ENCODE measurements at regions not wholly inside any gene's neighbourhood (a gene's known extent, or its start where the extent isn't known, plus 50 kb on each side); places are given as distances from the start of the nearest gene placed in this dataset.

DNA sequence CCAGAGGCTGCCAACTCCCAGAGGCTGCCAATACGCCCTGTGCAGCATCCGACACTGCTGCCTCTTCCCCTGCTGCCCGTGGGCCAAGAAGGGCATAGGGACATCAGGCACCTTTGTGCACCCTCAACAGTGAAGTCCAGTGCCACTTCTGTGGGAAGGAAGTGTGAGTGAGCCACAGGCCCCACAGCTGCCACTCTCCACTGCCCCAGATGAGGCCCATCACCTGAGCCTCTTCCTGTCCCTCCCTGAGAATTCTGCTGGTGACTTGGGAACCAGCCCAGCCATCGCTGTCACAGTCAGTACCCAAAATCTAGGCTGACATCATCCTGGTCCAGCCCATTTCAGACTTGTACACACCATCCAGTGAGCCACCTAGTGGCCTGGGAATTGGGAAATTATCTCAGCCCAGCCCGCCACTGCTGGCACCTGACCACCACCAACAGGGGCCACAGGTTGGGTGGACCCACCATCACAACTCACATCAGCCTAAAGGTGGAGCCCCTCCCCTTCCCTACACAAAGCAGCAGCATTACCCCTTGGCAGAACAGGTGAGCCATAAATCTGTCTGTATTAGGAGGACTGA, 733.9 kb upstream of the KLHL1 start:
- DNase-seq = no peak
- no peaks in the 10 kb centered on the region for H3K27me3 ChIP-seq
- 89% methylated on average over 5 of the region's 5 CpGs for WGBS, 2 donors
- no peak overlapping the region for H3K27ac ChIP-seq
- no peaks in the 10 kb centered on the region for H3K9me3 ChIP-seq
- intact Hi-C loops (cut with DNase I) = no loop called here
- no peaks in the 10 kb centered on the region for H3K4me1 ChIP-seq
- TF ChIP-seq CTCF (IDR thresholded peaks at IDR 0.05) (no peak), POLR2A (IDR thresholded peaks at IDR 0.05) (no peak), POLR2AphosphoS5 (IDR thresholded peaks at IDR 0.05) (no peak), EP300 (IDR thresholded peaks at IDR 0.05) (no peak)
- H3K4me3 ChIP-seq = no peak overlapping the region
- H3K36me3 ChIP-seq = no peaks in the 10 kb centered on the region

GRCh38 chr13:70841240-70842061, 733.2 kb upstream of the KLHL1 start:
- intact Hi-C loops (cut with DNase I) = no loop called here
- Histone ChIP-seq H3K27ac (no peak overlapping the region), H3K27me3 (no peaks in the 10 kb centered on the region), H3K4me1 (no peaks in the 10 kb centered on the region), H3K4me3 (no peak overlapping the region), H3K36me3 (no peaks in the 10 kb centered on the region), H3K9me3 (no peaks in the 10 kb centered on the region)
- whole genome bisulfite sequencing, 2 donors = 85 to 86% methylated on average over 12 of the region's 12 CpGs
- no peak for TF ChIP-seq CTCF (IDR thresholded peaks at IDR 0.05)
- no peak for TF ChIP-seq POLR2A (IDR thresholded peaks at IDR 0.05)
- no peak for DNase-seq

DNA sequence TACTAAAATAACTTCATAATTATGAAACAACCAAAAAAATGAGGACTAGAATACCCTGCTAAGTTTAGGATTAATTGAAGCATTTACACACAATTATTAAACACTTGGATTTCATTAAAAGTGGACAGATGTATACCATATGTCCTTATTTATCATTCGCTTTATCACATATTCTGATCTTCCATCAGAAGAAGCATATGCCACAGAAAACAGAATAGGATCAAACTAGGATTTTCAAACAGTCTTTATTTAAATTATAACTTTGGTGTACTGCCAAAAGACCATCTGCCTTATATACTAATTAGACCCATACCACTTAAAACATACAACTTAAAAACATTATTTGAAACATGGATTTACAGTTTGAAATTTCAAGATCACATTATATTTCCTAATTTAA, 727.1 kb upstream of the KLHL1 start:
- H3K27me3 ChIP-seq = no peaks in the 10 kb centered on the region
- 76 to 83% methylated on average over 1 of the region's 1 CpG for WGBS, 2 donors
- H3K9me3 ChIP-seq = no peaks in the 10 kb centered on the region
- DNase-seq = no peak
- TF ChIP-seq CTCF (IDR thresholded peaks at IDR 0.05) = no peak
- no peak for TF ChIP-seq EP300 (IDR thresholded peaks at IDR 0.05)
- no peak for TF ChIP-seq POLR2A (IDR thresholded peaks at IDR 0.05)
- no peak for TF ChIP-seq POLR2AphosphoS5 (IDR thresholded peaks at IDR 0.05)
- intact Hi-C loops (cut with DNase I) = no loop called here
- no peak overlapping the region for H3K4me3 ChIP-seq
- H3K4me1 ChIP-seq = no peaks in the 10 kb centered on the region
- H3K27ac ChIP-seq = no peak overlapping the region
- no peaks in the 10 kb centered on the region for H3K36me3 ChIP-seq

DNA sequence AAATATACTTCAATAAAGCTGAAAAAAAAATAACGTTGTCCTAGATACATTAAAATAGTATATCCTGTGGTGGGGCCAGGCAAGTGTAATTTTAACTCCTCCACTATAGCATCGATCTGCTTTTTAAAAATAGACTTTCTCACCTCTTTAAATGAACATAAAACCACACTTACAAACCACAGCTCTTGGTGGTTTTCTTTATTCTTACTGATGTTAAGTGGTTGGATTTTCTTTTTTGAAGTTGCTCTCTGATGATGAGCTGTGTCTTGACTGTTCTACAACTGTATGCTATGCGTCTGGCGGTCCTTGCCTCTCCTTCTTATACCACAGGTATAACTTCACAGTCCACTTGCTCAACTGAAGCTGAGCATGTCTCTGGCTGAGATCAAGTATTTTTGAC, 721.5 kb upstream of the KLHL1 start:
- WGBS, 2 donors = 44 to 69% methylated on average over 4 of the region's 4 CpGs
- H3K27me3 ChIP-seq = no peaks in the 10 kb centered on the region
- TF ChIP-seq EP300 (IDR thresholded peaks at IDR 0.05) (no peak), POLR2AphosphoS5 (IDR thresholded peaks at IDR 0.05) (no peak), POLR2A (IDR thresholded peaks at IDR 0.05) (no peak)
- H3K27ac ChIP-seq = no peak overlapping the region
- no peaks in the 10 kb centered on the region for H3K9me3 ChIP-seq
- H3K4me3 ChIP-seq = no peak overlapping the region
- DNase-seq = no peak
- H3K4me1 ChIP-seq = no peaks in the 10 kb centered on the region
- intact Hi-C loops (cut with DNase I) = no loop called here
- no peaks in the 10 kb centered on the region for H3K36me3 ChIP-seq

GRCh38 chr13:70817576-70817975, 709.3 kb upstream of the KLHL1 start:
- WGBS, 2 donors = 79 to 86% methylated on average over 2 of the region's 2 CpGs
- Histone ChIP-seq H3K36me3 (no peaks in the 10 kb centered on the region), H3K9me3 (no peaks in the 10 kb centered on the region), H3K27ac (no peak overlapping the region), H3K4me3 (no peak overlapping the region), H3K4me1 (no peaks in the 10 kb centered on the region), H3K27me3 (no peaks in the 10 kb centered on the region)
- DNase-seq = no peak
- no peak for TF ChIP-seq CTCF (IDR thresholded peaks at IDR 0.05)
- TF ChIP-seq POLR2A (IDR thresholded peaks at IDR 0.05) = no peak
- TF ChIP-seq POLR2AphosphoS5 (IDR thresholded peaks at IDR 0.05) = no peak
- TF ChIP-seq EP300 (IDR thresholded peaks at IDR 0.05) = no peak
- intact Hi-C loops (cut with DNase I) = no loop called here

Measured in sigmoid colon (tissue), 6 donors.